Keratinocyte (primary cell): ENCODE measurements at regions not wholly inside any gene's neighbourhood (a gene's known extent, or its start where the extent isn't known, plus 50 kb on each side); places are given as distances from the start of the nearest gene placed in this dataset.

Source experiments
- DNase-seq: peaks from one replicate; pipeline ENCODE4 v3.0.0-alpha.2; 2011; ENCODE audit warnings: low read depth, missing footprints, low spot score
- FAIRE-seq: peaks from 2 replicates; lab custom pipeline; 2011; peaks lifted over from hg19 to GRCh38; lab: Jason Lieb, UNC
- H2AFZ ChIP-seq: 2 replicates; pipeline ENCODE4 v1.6.0; 2012; ENCODE audit warnings: low read length, control low read depth, inconsistent platforms; ENCODE audit not compliant: control insufficient read depth
- H3K27ac ChIP-seq: 2 replicates; pipeline ENCODE4 v1.5.1; 2011; ENCODE audit warnings: low read length; ENCODE audit not compliant: control insufficient read depth, insufficient read depth
- H3K27me3 ChIP-seq: 3 replicates; pipeline ENCODE4 v1.6.0; 2011; ENCODE audit warnings: low read length; ENCODE audit not compliant: control insufficient read depth, insufficient read depth; ENCODE audit errors: extremely low read depth
- H3K36me3 ChIP-seq, 2 experiments: 2 replicates in 1 of 2; 3 replicates in 1 of 2; pipeline ENCODE4 v1.5.1; 2011; ENCODE audit warnings: low read length in 2 of 2, mild to moderate bottlenecking in 1 of 2; ENCODE audit not compliant: control insufficient read depth in 2 of 2, insufficient read depth in 2 of 2; ENCODE audit errors: extremely low read depth in 1 of 2
- H3K4me1 ChIP-seq: 3 replicates; pipeline ENCODE4 v1.5.1; 2011; ENCODE audit warnings: low read length; ENCODE audit not compliant: control insufficient read depth, insufficient read depth; ENCODE audit errors: extremely low read depth
- H3K4me2 ChIP-seq: 3 replicates; pipeline ENCODE4 v1.6.0; 2011; ENCODE audit warnings: low read depth, low read length; ENCODE audit not compliant: control insufficient read depth, insufficient read depth; ENCODE audit errors: extremely low read depth
- H3K4me3 ChIP-seq, 3 experiments: fragments of 200-600 bp in 1 of 3; sonication (generic) in 1 of 3; 2 replicates in 2 of 3; 3 replicates in 1 of 3; pipeline ENCODE4 v1.5.1; 2011 to 2016; ENCODE audit warnings: low read length in 3 of 3, mild to moderate bottlenecking in 3 of 3, control low read depth in 2 of 3, inconsistent platforms in 1 of 3, low read depth in 1 of 3, mixed read lengths in 1 of 3, mixed run types in 1 of 3, moderate library complexity in 1 of 3; ENCODE audit not compliant: control insufficient read depth in 2 of 3, insufficient read depth in 2 of 3; ENCODE audit errors: extremely low read depth in 1 of 3
- H3K79me2 ChIP-seq: 2 replicates; pipeline ENCODE4 v1.6.0; 2012; ENCODE audit warnings: low read length; ENCODE audit not compliant: control insufficient read depth, insufficient read depth
- H3K9ac ChIP-seq: 3 replicates; pipeline ENCODE4 v1.6.0; 2011; ENCODE audit warnings: low read length; ENCODE audit not compliant: control insufficient read depth, insufficient read depth; ENCODE audit errors: extremely low read depth
- H3K9me1 ChIP-seq: 3 replicates; pipeline ENCODE4 v1.6.0; 2011; ENCODE audit warnings: low read length; ENCODE audit not compliant: control insufficient read depth, insufficient read depth; ENCODE audit errors: extremely low read depth
- H3K9me3 ChIP-seq: 2 replicates; pipeline ENCODE4 v1.5.1; 2012; ENCODE audit warnings: low read depth, low read length; ENCODE audit not compliant: control insufficient read depth
- H4K20me1 ChIP-seq: 3 replicates; pipeline ENCODE4 v1.6.0; 2011; ENCODE audit warnings: low read length; ENCODE audit not compliant: control insufficient read depth, insufficient read depth; ENCODE audit errors: extremely low read depth
- EZH2 ChIP-seq: IDR thresholded peaks from one replicate; pipeline ENCODE4 v1.6.1; 2012; ENCODE audit warnings: inconsistent platforms, mild to moderate bottlenecking, low read length, moderate library complexity
- dilution Hi-C: fragments of 300-500 bp; cut with MboI; formaldehyde crosslinking; loops from one replicate; pipeline ENCODE4 v1.7.0; 2020; ENCODE audit warnings: low sequenced_read_pairs; ENCODE audit not compliant: extremely low pct_ligation_motif_present
- TF ChIP-seq, protein P1 (sequence below), 3 experiments: IDR thresholded peaks in 1 of 3; conservative IDR thresholded peaks in 1 of 3; optimal IDR thresholded peaks in 1 of 3; 2 replicates in 2 of 3; 3 replicates in 1 of 3; pipeline versions ENCODE3 to v1.5.1; 2011; ENCODE audit warnings: low read length in 3 of 3, mild to moderate bottlenecking in 3 of 3, moderate library complexity in 2 of 3, control low read depth in 1 of 3, inconsistent platforms in 1 of 3; ENCODE audit not compliant: insufficient read depth in 2 of 3; ENCODE audit errors: extremely low read depth in 1 of 3

DNA sequence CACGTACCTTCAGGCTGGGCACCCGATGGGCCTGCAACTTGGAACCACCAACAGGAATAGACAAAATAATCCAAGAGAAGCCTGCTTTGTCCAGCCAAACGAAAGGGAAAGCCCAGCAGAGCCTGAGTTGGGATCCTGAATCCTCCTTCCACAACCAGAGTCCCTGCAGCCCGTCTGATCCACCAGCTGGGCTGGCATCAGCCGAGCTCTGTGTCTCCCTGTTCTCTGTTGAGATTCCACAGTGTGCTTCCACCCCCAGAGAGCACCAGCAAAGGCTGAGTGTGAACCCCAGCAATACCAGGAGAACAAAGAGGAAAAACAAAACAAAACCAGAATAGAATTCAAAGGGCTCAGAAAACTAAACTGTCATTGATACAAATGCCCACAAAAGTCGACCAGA, 68.8 kb upstream of the PRNP start:
- Histone ChIP-seq H3K4me3 (no peak overlapping the region), H3K36me3 (no peaks in the 10 kb centered on the region), H3K27me3 (no peaks in the 10 kb centered on the region), H3K4me2 (no peak overlapping the region), H3K79me2 (no peaks in the 10 kb centered on the region), H3K9me3 (no peaks in the 10 kb centered on the region), H2AFZ (no peak overlapping the region), H3K27ac (no peak overlapping the region), H3K9ac (no peak overlapping the region), H4K20me1 (no peaks in the 10 kb centered on the region), H3K4me1 (peaks cover 13% of the 10 kb centered on the region), H3K9me1 (no peaks in the 10 kb centered on the region)
- dilution Hi-C loops, result no loop called here
- FAIRE-seq, result no peak
- DNase-seq, result no peak
- TF ChIP-seq, protein P1, sequence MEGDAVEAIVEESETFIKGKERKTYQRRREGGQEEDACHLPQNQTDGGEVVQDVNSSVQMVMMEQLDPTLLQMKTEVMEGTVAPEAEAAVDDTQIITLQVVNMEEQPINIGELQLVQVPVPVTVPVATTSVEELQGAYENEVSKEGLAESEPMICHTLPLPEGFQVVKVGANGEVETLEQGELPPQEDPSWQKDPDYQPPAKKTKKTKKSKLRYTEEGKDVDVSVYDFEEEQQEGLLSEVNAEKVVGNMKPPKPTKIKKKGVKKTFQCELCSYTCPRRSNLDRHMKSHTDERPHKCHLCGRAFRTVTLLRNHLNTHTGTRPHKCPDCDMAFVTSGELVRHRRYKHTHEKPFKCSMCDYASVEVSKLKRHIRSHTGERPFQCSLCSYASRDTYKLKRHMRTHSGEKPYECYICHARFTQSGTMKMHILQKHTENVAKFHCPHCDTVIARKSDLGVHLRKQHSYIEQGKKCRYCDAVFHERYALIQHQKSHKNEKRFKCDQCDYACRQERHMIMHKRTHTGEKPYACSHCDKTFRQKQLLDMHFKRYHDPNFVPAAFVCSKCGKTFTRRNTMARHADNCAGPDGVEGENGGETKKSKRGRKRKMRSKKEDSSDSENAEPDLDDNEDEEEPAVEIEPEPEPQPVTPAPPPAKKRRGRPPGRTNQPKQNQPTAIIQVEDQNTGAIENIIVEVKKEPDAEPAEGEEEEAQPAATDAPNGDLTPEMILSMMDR (optimal IDR thresholded peaks at IDR 0.05 in 1 of 3, IDR thresholded peaks at IDR 0.05 in 1 of 3, conservative IDR thresholded peaks at IDR 0.05 in 1 of 3; ENCODE audit: extremely low read depth in 1 of 3, insufficient read depth in 2 of 3, low read length in 3 of 3), result no peak
- no peak for TF ChIP-seq EZH2

DNA sequence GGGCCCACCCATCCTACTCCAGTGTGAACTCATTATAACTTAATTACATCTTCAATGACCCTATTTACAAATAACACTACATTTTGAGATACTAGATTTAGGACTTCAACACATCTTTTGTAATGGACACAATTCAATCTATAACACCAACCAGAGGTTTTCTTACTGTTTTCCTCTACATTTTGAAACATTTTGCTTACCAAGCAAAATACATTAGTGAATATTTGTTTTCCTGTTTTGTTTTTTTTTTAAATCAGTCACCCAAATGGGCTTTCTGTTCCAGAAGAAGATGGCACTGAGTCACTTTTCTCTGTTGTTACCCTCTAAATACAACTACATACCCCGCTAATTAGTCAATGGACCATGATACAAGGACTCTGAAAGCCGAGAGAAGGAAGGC, 69.2 kb upstream of the PRNP start:
- DNase-seq, result no peak
- no peaks in the 10 kb centered on the region for H3K36me3 ChIP-seq
- dilution Hi-C loops, result no loop called here
- no peaks in the 10 kb centered on the region for H4K20me1 ChIP-seq
- H3K4me3 ChIP-seq, result no peak overlapping the region
- H3K27me3 ChIP-seq, result no peaks in the 10 kb centered on the region
- no peak overlapping the region for H3K27ac ChIP-seq
- no peak overlapping the region for H3K4me2 ChIP-seq
- H2AFZ ChIP-seq, result no peak overlapping the region
- peaks cover 13% of the 10 kb centered on the region for H3K4me1 ChIP-seq
- H3K9ac ChIP-seq, result no peak overlapping the region
- TF ChIP-seq, protein P1 (optimal IDR thresholded peaks at IDR 0.05 in 1 of 3, IDR thresholded peaks at IDR 0.05 in 1 of 3, conservative IDR thresholded peaks at IDR 0.05 in 1 of 3; ENCODE audit: extremely low read depth in 1 of 3, insufficient read depth in 2 of 3, low read length in 3 of 3), result no peak
- no peak for TF ChIP-seq EZH2
- no peak for FAIRE-seq
- H3K79me2 ChIP-seq, result no peaks in the 10 kb centered on the region
- no peaks in the 10 kb centered on the region for H3K9me3 ChIP-seq
- no peaks in the 10 kb centered on the region for H3K9me1 ChIP-seq
